IPS DF 4.7 (cell line): ENCODE measurements at regions not wholly inside any gene's neighbourhood (a gene's known extent, or its start where the extent isn't known, plus 50 kb on each side); places are given as distances from the start of the nearest gene placed in this dataset.

Experiments
- DNase-seq: peaks from one replicate; pipeline ENCODE4 v3.0.0-alpha.2; 2013; ENCODE audit warnings: low spot score; ENCODE audit errors: extremely low read depth

DNA sequence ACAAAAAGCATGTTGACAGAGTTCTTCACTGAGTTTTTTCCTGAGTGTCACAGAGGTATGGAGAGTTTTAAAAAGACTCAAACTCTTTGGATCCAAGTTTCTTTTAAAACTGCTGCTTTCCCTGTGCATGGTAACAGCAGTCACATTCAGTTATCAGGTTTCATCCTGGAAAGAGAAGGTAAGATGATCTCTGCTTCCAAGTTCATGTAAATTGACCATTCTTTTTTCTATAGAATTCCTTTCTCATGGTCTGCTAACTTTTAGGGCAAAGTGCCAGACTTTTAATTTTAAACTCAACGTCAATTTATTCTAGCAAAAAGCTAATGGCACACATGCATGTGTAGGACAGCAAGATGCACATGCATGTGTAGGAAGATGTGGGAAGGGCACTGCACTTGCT is 52.5 kb upstream of the PRLR start:
- DNase-seq: no peak

DNA sequence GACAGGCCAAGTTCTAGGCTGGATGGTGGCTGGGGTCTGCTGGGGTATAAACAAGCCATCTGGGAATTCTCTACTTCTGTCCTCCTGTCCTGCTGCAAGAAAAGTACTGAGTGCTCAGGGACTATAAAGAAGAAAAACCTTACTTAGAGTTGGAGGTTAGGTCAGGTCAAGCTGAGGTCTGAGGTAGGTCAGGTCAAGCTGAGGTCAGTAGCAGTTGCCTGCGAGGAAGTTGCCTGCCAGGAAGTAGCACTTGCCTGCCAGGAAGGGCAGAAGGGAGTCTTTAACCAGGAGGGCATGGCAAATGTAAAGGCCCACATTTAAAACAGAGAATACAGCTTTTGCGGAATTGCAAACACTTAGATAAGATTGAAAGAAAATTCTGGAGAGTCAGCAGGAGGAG is 51.3 kb upstream of the PRLR start:
- DNase-seq: no peak
